Ectodermal cell (in vitro differentiated cells): ENCODE measurements at regions not wholly inside any gene's neighbourhood (a gene's known extent, or its start where the extent isn't known, plus 50 kb on each side); places are given as distances from the start of the nearest gene placed in this dataset.

Experiments
- H3K27ac ChIP-seq: 2 replicates; pipeline ENCODE4 v1.7.0; 2013; ENCODE audit warnings: mild to moderate bottlenecking, low read depth, low read length; ENCODE audit not compliant: insufficient read depth, poor library complexity, severe bottlenecking
- H3K27me3 ChIP-seq: 2 replicates; pipeline ENCODE4 v1.7.0; 2013; ENCODE audit warnings: mild to moderate bottlenecking, low read length; ENCODE audit not compliant: insufficient read depth, control insufficient read depth, poor library complexity, severe bottlenecking
- H3K36me3 ChIP-seq: one replicate; pipeline ENCODE4 v1.7.0; 2013; ENCODE audit warnings: low read length; ENCODE audit not compliant: control insufficient read depth, insufficient read depth
- H3K4me1 ChIP-seq: one replicate; pipeline ENCODE4 v1.7.0; 2013; ENCODE audit warnings: low read length; ENCODE audit not compliant: control insufficient read depth, insufficient read depth
- H3K4me3 ChIP-seq: 2 replicates; pipeline ENCODE4 v1.7.0; 2013; ENCODE audit warnings: low read depth, low read length, control low read depth; ENCODE audit not compliant: insufficient read depth
- H3K9me3 ChIP-seq: 2 replicates; pipeline ENCODE4 v1.7.0; 2013; ENCODE audit warnings: mild to moderate bottlenecking, low read length, moderate library complexity; ENCODE audit not compliant: control insufficient read depth
- WGBS, 2 experiments: methylation state at CpG; one replicate each; pipeline ENCODE4 v1.1.7; 2013; ENCODE audit warnings: missing lambda C conversion rate in 2 of 2; 5-methylcytosine and 5-hydroxymethylcytosine counted together

- Histone ChIP-seq H3K4me1 (peaks cover 31% of the 10 kb centered on the region), H3K27me3 (no peaks in the 10 kb centered on the region), H3K36me3 (no peaks in the 10 kb centered on the region), H3K27ac (no peak overlapping the region), H3K4me3 (no peak overlapping the region), H3K9me3 (no peaks in the 10 kb centered on the region)
- 70 to 74% methylated on average over 10 of the region's 10 CpGs for WGBS, 2 experiments
These were observed 345.3 kb downstream of the MATN1 start for GRCh38 chr1:30378003-30378596.

DNA sequence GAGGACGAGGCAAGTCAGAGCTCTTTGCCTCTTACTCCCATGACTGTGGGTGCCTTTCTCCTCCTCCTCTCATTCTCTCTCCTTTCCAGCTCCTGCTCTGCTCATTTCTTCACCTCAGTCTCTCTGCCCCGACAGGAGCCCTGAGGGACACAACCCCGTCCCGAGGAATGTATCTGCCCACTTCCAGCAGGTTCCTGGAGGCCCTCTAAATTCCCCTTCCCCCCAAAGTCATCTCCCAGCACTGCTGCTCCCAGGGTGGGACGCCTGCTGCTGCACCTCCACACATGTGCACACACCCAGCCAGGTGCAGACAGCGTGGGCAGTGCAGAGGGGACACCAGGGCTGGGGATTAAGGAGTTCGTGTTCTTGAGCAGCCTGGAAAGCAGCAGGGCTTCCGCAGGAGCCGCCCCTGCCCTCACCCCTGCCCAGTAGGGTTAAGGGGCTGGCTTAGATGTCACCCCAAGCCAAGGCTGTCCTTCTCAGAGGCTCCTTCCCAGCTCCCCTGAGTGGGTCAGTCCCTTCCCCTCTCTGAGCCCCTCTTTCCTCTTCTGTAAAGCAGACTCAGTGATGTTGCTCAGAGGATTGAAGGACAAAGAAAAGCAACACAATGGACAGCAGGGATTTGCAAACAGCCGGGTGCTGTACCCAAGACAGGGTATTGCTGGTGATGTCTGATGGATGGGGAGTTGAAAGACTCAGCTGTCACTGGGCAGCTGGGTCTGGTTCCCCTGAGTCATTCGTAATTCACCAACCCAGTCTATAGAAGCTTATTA lies 346.0 kb downstream of the MATN1 start:
- WGBS, 2 experiments = 53 to 56% methylated on average over 11 of the region's 11 CpGs
- H3K27ac ChIP-seq = peak overlapping the region; percentile 60
- H3K4me3 ChIP-seq = no peak overlapping the region
- peaks cover 31% of the 10 kb centered on the region for H3K4me1 ChIP-seq
- H3K27me3 ChIP-seq = no peaks in the 10 kb centered on the region
- H3K36me3 ChIP-seq = no peaks in the 10 kb centered on the region
- no peaks in the 10 kb centered on the region for H3K9me3 ChIP-seq

GRCh38 chr1:30376054-30376697 lies 347.2 kb downstream of the MATN1 start:
- H3K36me3 ChIP-seq = no peaks in the 10 kb centered on the region
- H3K9me3 ChIP-seq = no peaks in the 10 kb centered on the region
- 84 to 87% methylated on average over 7 of the region's 7 CpGs for WGBS, 2 experiments
- no peak overlapping the region for H3K4me3 ChIP-seq
- H3K4me1 ChIP-seq = peaks cover 36% of the 10 kb centered on the region
- H3K27me3 ChIP-seq = no peaks in the 10 kb centered on the region
- no peak overlapping the region for H3K27ac ChIP-seq

DNA sequence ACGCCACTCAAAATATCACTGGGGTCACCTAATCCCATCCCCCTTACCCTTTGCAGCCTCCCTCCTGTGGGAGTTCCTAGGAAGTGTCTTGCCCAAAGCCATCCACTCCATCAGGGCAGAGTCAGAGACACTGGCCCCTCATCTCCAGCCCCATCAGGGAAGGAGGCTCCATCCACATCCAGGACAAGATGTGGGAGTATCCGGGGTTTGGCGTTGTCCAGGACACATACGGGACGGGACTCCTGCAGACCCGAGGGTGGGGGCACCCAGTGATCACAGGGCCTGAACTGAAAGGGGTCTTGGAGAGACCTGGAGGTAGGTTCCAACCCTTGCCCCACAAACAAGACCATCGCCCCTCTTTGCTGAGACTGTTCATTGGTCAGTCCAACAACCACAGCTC lies 348.2 kb downstream of the MATN1 start:
- WGBS, 2 experiments = 78 to 83% methylated on average over 7 of the region's 7 CpGs

DNA sequence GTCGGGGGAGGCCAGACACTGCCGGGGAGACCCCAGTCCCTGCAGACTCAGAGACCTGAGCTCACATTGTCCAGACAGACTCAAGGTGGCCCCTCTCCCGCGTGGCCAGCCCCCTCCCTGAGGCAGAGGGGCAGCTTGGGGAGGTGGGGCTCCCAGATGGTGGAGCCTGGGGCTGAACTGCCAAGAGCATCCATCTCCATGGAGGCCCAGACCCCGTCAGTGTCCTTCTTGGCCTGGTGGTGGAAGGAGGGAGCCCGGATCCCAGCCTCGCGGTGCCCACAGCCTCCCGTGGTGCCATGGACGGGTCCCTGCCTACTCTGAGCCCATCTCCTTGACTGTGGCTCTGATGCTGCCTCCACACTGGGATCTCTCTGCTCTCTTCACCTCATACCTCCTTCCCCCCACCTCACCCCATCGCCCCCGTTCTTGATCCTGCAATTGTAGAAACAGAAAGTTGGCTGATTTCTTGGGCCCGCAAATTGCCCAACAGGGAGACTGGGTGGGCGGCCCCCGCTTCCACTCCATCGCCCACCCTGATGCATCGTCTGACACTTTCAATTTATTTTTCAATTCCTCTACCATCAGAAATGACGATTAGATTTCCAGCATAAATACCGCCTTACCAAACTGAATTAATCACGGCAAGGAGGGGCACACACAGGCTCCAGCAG lies 348.9 kb downstream of the MATN1 start:
- H3K4me3 ChIP-seq = no peak overlapping the region
- H3K9me3 ChIP-seq = no peaks in the 10 kb centered on the region
- WGBS, 2 experiments = 91 to 92% methylated on average over 20 of the region's 20 CpGs

More for the DNA sequence above, 348.2 kb downstream of the MATN1 start:
- H3K9me3 ChIP-seq = no peaks in the 10 kb centered on the region
- H3K4me3 ChIP-seq = no peak overlapping the region
- H3K27me3 ChIP-seq = no peaks in the 10 kb centered on the region
- peaks cover 36% of the 10 kb centered on the region for H3K4me1 ChIP-seq
- no peaks in the 10 kb centered on the region for H3K36me3 ChIP-seq
- H3K27ac ChIP-seq = no peak overlapping the region

DNA sequence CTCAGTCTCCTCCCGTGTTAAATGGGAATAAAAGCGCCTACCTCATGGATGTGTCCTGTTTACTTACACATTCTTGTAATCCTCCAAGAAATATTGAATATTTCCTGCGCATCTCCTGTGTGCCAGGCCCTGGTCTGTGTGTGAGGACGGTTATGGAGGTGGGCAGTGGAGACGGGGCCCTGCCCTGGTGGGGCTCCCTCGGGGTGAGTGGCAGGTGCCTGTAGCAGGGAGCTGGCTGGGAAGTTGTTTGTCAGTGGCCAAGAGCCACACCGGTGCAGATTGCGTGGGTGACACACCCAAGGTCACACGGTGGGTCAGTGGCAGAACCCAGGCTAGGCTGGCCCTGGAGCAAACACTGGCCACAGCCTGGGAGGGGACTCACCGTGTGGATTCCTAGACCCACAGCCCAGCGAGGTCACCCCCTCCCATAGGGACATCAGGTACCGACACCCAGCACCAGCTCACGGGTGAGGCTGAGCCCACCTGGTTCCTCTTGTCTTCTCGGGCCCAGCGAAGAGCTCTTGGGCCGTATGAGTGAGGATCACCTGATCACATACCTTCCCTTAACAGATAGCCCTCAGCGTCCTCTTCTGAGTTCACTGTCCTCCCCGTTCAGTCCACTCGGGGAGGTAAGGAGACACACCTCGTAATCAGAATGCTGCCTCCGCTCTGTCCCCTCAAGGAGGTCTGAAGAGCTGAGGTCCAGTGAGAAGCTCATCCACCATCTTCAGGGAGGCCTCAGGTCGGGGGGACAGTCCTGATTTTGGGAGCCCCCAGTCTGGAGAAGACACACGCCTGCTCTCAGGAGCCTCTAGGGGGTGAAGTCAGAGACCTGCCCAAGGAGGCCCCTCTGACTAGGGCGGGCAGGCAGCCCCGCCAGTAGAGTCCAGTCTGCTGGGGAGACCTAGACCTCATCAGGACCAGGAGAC lies 349.6 kb downstream of the MATN1 start:
- Histone ChIP-seq H3K36me3 (no peaks in the 10 kb centered on the region), H3K9me3 (no peaks in the 10 kb centered on the region), H3K27ac (no peak overlapping the region), H3K4me1 (peaks cover 25% of the 10 kb centered on the region), H3K4me3 (no peak overlapping the region), H3K27me3 (no peaks in the 10 kb centered on the region)
- 93 to 94% methylated on average over 25 of the region's 25 CpGs for WGBS, 2 experiments

More for the DNA sequence above, 348.9 kb downstream of the MATN1 start:
- H3K4me1 ChIP-seq = peaks cover 33% of the 10 kb centered on the region
- H3K36me3 ChIP-seq = no peaks in the 10 kb centered on the region
- H3K27ac ChIP-seq = no peak overlapping the region
- no peaks in the 10 kb centered on the region for H3K27me3 ChIP-seq

DNA sequence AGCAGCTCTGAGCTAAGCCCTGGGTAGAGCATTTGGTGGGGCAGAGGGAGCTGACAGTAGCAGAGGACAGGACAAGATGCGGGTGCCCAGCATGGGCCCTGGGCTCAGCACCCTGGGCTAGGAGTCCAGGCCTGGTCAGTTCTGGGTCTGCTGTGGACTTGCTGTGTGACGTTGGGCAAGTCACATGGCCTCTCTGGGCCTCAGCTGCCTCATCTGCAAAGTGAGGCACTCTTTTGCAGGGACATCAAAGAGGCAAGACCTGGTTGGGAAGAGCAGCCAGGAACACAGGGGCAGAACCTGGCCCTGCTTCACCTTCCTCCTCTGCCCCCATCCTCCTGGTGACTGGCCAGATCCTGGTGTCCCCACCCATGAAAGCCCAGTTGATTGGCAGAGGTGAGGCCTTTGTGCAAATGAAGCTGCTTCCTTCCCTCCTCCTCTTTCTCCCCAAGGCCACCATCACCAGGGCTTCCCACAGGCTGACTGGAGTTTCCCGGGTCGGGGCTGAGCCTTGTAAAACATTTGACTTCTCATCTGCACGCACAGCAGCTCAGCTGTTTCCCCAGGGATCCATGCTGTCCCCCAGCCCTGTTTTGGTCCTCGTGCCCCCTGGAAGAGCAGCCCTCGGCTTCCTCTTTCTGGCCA lies 350.5 kb downstream of the MATN1 start:
- Histone ChIP-seq H3K27ac (peak overlapping the region; percentile 16), H3K9me3 (no peaks in the 10 kb centered on the region), H3K36me3 (no peaks in the 10 kb centered on the region), H3K4me1 (peaks cover 16% of the 10 kb centered on the region), H3K4me3 (no peak overlapping the region), H3K27me3 (no peaks in the 10 kb centered on the region)
- 73 to 75% methylated on average over 7 of the region's 7 CpGs for WGBS, 2 experiments

DNA sequence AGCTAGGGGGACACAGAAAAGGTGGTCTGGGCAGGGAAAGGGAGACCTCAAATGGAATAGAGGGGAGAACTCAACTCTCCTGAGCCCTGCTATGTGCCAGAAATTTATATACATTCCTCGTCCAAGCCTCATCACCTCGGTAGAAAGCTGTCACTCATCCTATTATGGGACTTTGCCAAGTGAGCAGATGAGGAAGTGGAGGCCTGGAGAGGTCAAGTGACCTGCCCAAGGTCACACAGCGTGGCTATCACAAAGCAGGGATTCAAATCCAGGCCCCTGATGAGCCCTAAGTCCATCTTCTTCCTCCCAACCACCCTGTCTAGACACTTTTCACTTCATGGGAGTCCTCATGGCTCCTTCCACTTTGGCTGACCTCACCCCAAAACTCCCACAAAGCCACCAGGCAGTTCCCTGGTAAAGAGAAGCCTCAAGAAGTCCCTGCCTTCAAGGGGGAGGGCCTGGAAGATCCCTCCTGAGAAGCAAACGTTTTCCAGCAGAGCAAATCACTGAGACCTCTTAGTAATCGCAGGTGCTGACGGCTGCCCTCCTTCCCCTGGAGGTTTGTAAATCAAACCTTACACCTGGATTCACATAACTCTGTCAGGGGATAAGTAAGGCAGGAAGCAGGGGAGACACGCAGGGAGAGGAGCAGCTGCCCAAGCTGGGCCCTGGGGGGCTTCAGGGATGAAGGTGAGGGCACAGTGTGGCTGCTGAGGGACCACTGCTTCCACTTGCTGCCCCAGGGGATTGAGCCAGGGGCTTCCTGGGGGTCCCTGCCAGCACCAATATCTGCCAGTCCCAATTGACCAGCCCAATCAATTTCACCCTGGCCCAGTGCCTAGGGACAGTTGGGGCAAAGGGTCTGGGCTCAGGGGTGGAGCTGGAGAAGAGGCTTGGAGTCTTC lies 351.2 kb downstream of the MATN1 start:
- H3K9me3 ChIP-seq = no peaks in the 10 kb centered on the region
- H3K36me3 ChIP-seq = no peaks in the 10 kb centered on the region
- H3K4me3 ChIP-seq = no peak overlapping the region
- peaks cover 9% of the 10 kb centered on the region for H3K4me1 ChIP-seq
- no peaks in the 10 kb centered on the region for H3K27me3 ChIP-seq
- 76 to 78% methylated on average over 7 of the region's 7 CpGs for WGBS, 2 experiments
- no peak overlapping the region for H3K27ac ChIP-seq
